Lower leg skin (tissue), 3 donors: ENCODE measurements at regions not wholly inside any gene's neighbourhood (a gene's known extent, or its start where the extent isn't known, plus 50 kb on each side); places are given as distances from the start of the nearest gene placed in this dataset.
"Not testable (repeated sequence)": the region's sequence is repeated elsewhere in the genome, so short reads cannot be mapped to it uniquely, and the experiment has no call there.

Experiments
- DNase-seq, 2 donors: peaks; one replicate each; pipeline ENCODE4 v3.0.0-alpha.2; 2019; ENCODE audit warnings: low spot score in 2 of 2
- H3K4me3 ChIP-seq: fragments of 200-600 bp; sonication (generic); 2 replicates; pipeline ENCODE4 v1.5.1; 2017; ENCODE audit warnings: mild to moderate bottlenecking, low read depth; ENCODE audit not compliant: poor library complexity, severe bottlenecking
- WGBS, 2 donors: methylation state at CpG; one replicate each; pipeline ENCODE4 v1.1.5; 2018; 5-methylcytosine and 5-hydroxymethylcytosine counted together
- intact Hi-C: fragments of 100-400 bp; cut with DNase I; formaldehyde crosslinking; loops from one replicate; pipeline ENCODE4 v1.15.0; 2023; ENCODE audit warnings: low total_unique reads

DNA sequence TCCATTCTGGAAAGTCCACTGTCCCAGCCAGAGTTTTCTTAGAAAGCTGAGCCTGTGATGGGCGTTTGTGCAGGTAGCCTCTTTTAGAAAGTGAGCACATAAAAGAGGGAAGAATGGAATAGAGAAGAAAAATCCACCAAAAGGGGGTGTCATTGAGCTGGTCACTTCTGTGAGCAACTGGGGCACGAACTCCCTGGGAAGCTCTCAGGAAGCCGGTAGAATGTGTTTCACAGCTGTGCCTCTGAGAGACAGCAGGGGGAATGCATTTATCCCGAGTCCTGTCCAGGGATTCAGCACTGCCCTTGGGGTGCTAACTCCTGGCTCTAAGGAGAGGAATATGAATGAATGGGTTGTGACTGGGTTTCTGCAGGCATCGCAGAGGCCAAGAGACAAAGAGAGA is 73.8 kb upstream of the SPATA31A3 start:
- DNase-seq, H3K4me3 ChIP-seq, intact Hi-C loops: not testable (repeated sequence)
- 41 to 54% methylated on average over 5 of the region's 5 CpGs for WGBS, 2 donors

DNA sequence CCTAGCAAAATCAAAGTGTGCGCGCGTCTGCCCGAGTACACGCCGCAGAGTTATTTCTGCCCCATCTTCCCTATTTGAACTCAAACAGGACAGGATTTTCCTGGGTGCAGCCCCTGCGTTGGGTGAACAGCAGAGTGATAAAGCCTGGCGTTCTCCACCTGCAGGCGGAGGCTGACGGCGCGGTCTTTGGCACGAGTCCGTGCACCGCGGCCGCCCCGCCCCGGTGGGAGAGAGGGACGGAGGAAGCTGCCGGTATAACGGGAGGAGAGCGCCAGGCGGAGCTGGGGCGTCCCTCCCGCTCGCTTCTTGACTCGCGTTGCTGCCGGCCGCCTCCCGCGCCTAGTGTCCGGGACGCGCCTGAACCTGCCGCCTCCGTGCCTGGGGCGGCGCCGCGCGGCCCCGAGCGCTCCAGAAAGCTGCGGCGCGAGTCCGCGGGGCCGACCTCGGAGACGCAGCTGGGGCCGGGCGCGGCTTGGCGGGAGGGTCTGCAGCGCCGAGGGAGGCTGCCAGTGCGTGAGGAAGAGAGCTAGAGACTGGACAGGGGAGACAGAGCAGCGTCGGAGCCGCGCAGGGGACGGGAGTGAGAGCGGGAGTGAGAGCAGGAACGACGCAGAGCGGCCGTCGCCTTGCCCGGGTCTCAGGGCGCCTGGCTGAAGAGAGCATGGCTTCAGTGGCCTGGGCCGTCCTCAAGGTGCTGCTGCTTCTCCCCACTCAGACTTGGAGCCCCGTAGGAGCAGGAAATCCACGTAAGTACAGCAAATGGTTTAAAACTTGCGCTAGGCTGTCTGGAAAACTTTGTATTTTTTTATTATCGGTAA is 66.8 kb upstream of the SPATA31A3 start:
- DNase-seq = not testable (repeated sequence)

More for the DNA sequence above, 66.8 kb upstream of the SPATA31A3 start:
- 0% methylated on average over 14 of the region's 78 CpGs; no CpG with 5 or more reads in 1 of the 2 donors for WGBS, 2 donors
- H3K4me3 ChIP-seq, intact Hi-C loops: not testable (repeated sequence)
